ENCODE measurements at regions not wholly inside any gene's neighbourhood (a gene's known extent, or its start where the extent isn't known, plus 50 kb on each side); places are given as distances from the start of the nearest gene placed in this dataset.

DNA sequence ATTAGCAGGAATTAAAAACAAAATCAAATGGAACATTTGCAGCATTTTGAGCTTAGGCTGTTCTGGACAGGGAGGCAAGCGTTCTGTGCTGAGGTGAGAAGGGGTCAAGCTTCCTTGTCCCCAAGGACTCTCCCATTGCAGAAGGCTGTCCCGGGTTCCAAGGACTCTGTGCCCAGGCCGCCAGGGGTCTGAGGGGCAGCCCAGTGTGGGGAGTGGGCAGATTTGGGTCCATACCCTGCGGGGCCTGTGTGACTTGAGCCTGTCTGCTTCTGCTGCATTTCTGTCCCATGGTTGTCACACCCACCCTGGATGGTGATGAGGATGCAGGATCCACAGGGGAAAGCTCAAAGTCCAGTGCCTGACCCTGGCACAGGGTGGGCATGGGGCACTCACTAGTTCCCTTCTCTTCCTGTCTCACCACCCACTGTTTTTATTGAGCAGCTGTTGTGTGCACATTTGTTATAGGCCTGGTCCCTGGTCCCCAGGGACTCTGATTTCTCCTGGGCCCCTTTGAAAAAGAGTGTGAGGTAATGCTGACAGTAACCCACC is 211.4 kb upstream of the HS6ST1 start:
- no peak for DNase-seq
- Histone ChIP-seq H3K4me3 (no peak overlapping the region), H3K9me3 (no peaks in the 10 kb centered on the region), H3K4me1 (peaks cover 0 to 21% (median 5%) of the 10 kb centered on the region in 4 donors), H3K36me3 (no peaks in the 10 kb centered on the region), H3K27me3 (no peaks in the 10 kb centered on the region), H3K27ac (no peak overlapping the region)
- 89% methylated on average over 1 of the region's 4 CpGs for WGBS (ENCODE audit: insufficient coverage, low coverage, low lambda C conversion rate, missing lambda C conversion rate)
- TF ChIP-seq POLR2A (IDR thresholded peaks at IDR 0.05) (no peak), CTCF (IDR thresholded peaks at IDR 0.05) (no peak)
- peak in 1 of 4 donors; percentile 20 for ATAC-seq
- intact Hi-C loops (cut with DNase I), result no loop called here

DNA sequence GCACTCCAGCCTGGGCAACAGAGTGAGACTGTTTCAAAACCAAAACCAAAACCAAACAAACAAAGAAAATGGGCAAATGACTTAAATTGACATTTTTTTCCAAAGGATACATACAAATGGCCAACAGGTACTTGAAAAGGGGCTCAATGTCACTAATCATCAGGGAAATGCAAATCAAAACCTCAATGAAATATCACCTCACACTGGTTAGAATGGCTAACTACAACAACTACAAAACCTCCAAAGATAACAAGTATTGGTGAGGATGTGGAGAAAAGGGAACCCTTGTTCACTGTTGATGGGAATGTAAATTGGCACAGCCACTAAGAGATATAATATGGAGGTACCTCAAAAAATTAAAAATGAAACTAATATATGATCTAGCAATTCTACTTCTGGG is 213.2 kb upstream of the HS6ST1 start:
- Histone ChIP-seq H3K4me1 (peaks cover 0 to 31% (median 8%) of the 10 kb centered on the region in 4 donors), H3K4me3 (no peak overlapping the region), H3K27ac (no peak overlapping the region), H3K36me3 (no peaks in the 10 kb centered on the region), H3K27me3 (no peaks in the 10 kb centered on the region), H3K9me3 (no peaks in the 10 kb centered on the region)
- DNase-seq (no peak), ATAC-seq (no peak)
- intact Hi-C loops (cut with DNase I), result no loop called here
- TF ChIP-seq CTCF (IDR thresholded peaks at IDR 0.05) (peak; percentile 15 to 33 (median 30)), POLR2A (IDR thresholded peaks at IDR 0.05) (no peak)

DNA sequence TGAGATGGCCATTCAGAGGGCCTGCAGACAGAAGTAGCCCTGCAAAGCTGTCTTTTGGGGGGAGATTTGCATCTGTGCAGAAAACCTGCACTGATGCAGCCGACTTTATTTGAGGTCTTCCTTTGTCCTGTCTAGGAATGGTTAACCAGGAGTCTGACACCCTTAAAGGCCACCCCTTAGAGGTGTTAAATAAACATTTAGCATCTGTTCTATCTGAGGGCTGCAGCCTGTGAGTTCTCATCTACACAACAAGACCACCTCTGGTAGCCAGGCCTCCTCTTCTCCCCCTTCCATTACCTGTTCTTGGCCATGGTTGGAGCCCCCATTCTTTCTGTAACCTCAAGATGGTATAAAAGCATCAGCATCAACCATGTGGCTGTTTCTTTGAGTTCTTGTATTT is 214.4 kb upstream of the HS6ST1 start:
- TF ChIP-seq CTCF (IDR thresholded peaks at IDR 0.05) (no peak), POLR2A (IDR thresholded peaks at IDR 0.05) (no peak)
- no CpG with 5 or more reads among the region's 1 CpG for WGBS (ENCODE audit: insufficient coverage, low coverage, low lambda C conversion rate, missing lambda C conversion rate)
- ATAC-seq (no peak), DNase-seq (no peak)
- Histone ChIP-seq H3K27me3 (no peaks in the 10 kb centered on the region), H3K27ac (no peak overlapping the region), H3K4me3 (no peak overlapping the region), H3K9me3 (no peaks in the 10 kb centered on the region), H3K4me1 (peaks cover 0 to 31% (median 8%) of the 10 kb centered on the region in 4 donors), H3K36me3 (no peaks in the 10 kb centered on the region)
- intact Hi-C loops (cut with DNase I), result no loop called here

- no peaks in the 10 kb centered on the region for H3K9me3 ChIP-seq
- H3K4me3 ChIP-seq, result no peak overlapping the region
- TF ChIP-seq CTCF (IDR thresholded peaks at IDR 0.05) (no peak), POLR2A (IDR thresholded peaks at IDR 0.05) (no peak)
- 27% methylated on average over 4 of the region's 4 CpGs for WGBS (ENCODE audit: insufficient coverage, low coverage, low lambda C conversion rate, missing lambda C conversion rate)
- ATAC-seq (peak; percentile 65 to 92 (median 79)), DNase-seq (no peak)
- no peaks in the 10 kb centered on the region for H3K27me3 ChIP-seq
- peaks cover 0 to 29% (median 8%) of the 10 kb centered on the region in 4 donors for H3K4me1 ChIP-seq
- H3K36me3 ChIP-seq, result no peaks in the 10 kb centered on the region
- peak overlapping the region; percentile 51 to 72 (median 66) for H3K27ac ChIP-seq
- intact Hi-C loops (cut with DNase I), result no loop called here
Measured at GRCh38 chr2:128534688-128535392, 216.2 kb upstream of the HS6ST1 start.

Data from right lobe of liver (tissue), 6 donors.